Mammary epithelial cell (primary cell): ENCODE measurements at regions not wholly inside any gene's neighbourhood (a gene's known extent, or its start where the extent isn't known, plus 50 kb on each side); places are given as distances from the start of the nearest gene placed in this dataset.

ENCODE experiments used
- EZH2 ChIP-seq: IDR thresholded peaks from 2 replicates; pipeline ENCODE4 v1.6.1; 2012; ENCODE audit warnings: low read length, inconsistent platforms, borderline replicate concordance
- TF ChIP-seq, protein P1 (sequence below), 2 donors: IDR thresholded peaks in 1 of 2; conservative IDR thresholded peaks in 1 of 2; 2 replicates each; pipeline ENCODE4 v1.5.1; 2011 to 2012; ENCODE audit warnings: inconsistent platforms in 2 of 2, low read length in 2 of 2, mild to moderate bottlenecking in 2 of 2, control low read depth in 1 of 2, low read depth in 1 of 2; ENCODE audit not compliant: insufficient read depth in 1 of 2; ENCODE audit errors: extremely low read depth in 1 of 2

DNA sequence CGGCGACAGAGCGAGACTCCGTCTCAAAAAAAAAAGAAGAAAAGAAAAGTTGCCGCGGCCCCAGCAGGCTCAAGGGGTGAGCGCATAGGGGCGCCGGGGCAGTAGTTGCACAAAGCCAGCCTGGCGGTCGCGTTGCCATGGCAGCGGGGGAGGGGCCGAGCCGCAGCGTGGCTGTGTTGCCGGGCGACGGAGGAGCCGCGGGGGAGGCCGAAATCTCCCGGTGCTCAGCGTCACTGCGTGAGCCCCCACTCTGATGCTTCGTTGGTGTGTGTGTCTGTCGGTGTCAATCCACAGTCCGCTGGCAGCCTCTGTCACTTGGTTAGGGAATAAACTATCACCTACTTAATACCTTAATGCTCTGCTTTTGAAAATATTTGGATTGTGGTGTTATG, 82.9 kb upstream of the C1QTNF9B start:
- TF ChIP-seq, protein P1, sequence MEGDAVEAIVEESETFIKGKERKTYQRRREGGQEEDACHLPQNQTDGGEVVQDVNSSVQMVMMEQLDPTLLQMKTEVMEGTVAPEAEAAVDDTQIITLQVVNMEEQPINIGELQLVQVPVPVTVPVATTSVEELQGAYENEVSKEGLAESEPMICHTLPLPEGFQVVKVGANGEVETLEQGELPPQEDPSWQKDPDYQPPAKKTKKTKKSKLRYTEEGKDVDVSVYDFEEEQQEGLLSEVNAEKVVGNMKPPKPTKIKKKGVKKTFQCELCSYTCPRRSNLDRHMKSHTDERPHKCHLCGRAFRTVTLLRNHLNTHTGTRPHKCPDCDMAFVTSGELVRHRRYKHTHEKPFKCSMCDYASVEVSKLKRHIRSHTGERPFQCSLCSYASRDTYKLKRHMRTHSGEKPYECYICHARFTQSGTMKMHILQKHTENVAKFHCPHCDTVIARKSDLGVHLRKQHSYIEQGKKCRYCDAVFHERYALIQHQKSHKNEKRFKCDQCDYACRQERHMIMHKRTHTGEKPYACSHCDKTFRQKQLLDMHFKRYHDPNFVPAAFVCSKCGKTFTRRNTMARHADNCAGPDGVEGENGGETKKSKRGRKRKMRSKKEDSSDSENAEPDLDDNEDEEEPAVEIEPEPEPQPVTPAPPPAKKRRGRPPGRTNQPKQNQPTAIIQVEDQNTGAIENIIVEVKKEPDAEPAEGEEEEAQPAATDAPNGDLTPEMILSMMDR (conservative IDR thresholded peaks at IDR 0.05 in 1 of 2, IDR thresholded peaks at IDR 0.05 in 1 of 2; ENCODE audit: extremely low read depth in 1 of 2, insufficient read depth in 1 of 2, low read depth in 1 of 2, low read length in 2 of 2) = no peak
- no peak for TF ChIP-seq EZH2
